ENCODE measurements at regions not wholly inside any gene's neighbourhood (a gene's known extent, or its start where the extent isn't known, plus 50 kb on each side); places are given as distances from the start of the nearest gene placed in this dataset.
A peak's percentile ranks its signal among the peaks of the same experiment; 100 is the strongest.
"Not testable (repeated sequence)": the region's sequence is repeated elsewhere in the genome, so short reads cannot be mapped to it uniquely, and the experiment has no call there.

- no peak for TF ChIP-seq CTCF (IDR thresholded peaks at IDR 0.05; ENCODE audit: low read depth, low read length)
- H3K4me3 ChIP-seq (replicated peaks in 1 of 2; ENCODE audit: low read depth in 2 of 2, low read length in 2 of 2): no peak overlapping the region
- DNase-seq (ENCODE audit: low read depth in 2 of 2): peak in 1 of 2 donors; percentile 25
These were observed 329.6 kb upstream of the SEMA3C start for GRCh38 chr7:81248420-81248819.

- DNase-seq (ENCODE audit: low read depth in 2 of 2); H3K4me3 ChIP-seq (replicated peaks in 1 of 2; ENCODE audit: low read depth in 2 of 2, low read length in 2 of 2): not testable (repeated sequence)
These were observed 328.5 kb upstream of the SEMA3C start for GRCh38 chr7:81247364-81247763.

GRCh38 chr7:81245353-81245752 is 326.5 kb upstream of the SEMA3C start:
- DNase-seq (ENCODE audit: low read depth in 2 of 2): no peak
- no peak overlapping the region for H3K4me3 ChIP-seq (replicated peaks in 1 of 2; ENCODE audit: low read depth in 2 of 2, low read length in 2 of 2)
- no peak for TF ChIP-seq CTCF (IDR thresholded peaks at IDR 0.05; ENCODE audit: low read depth, low read length)

GRCh38 chr7:81244224-81244623 is 325.4 kb upstream of the SEMA3C start:
- DNase-seq (ENCODE audit: low read depth in 2 of 2): peak; percentile 65 to 70
- TF ChIP-seq CTCF (IDR thresholded peaks at IDR 0.05; ENCODE audit: low read depth, low read length): no peak
- H3K4me3 ChIP-seq (replicated peaks in 1 of 2; ENCODE audit: low read depth in 2 of 2, low read length in 2 of 2): no peak overlapping the region

GRCh38 chr7:81236560-81236959 is 317.7 kb upstream of the SEMA3C start:
- DNase-seq (ENCODE audit: low read depth in 2 of 2): no peak
- H3K4me3 ChIP-seq (replicated peaks in 1 of 2; ENCODE audit: low read depth in 2 of 2, low read length in 2 of 2): no peak overlapping the region
- TF ChIP-seq CTCF (IDR thresholded peaks at IDR 0.05; ENCODE audit: low read depth, low read length): no peak

- no peak overlapping the region for H3K4me3 ChIP-seq (replicated peaks in 1 of 2; ENCODE audit: low read depth in 2 of 2, low read length in 2 of 2)
- DNase-seq (ENCODE audit: low read depth in 2 of 2): no peak
- no peak for TF ChIP-seq CTCF (IDR thresholded peaks at IDR 0.05; ENCODE audit: low read depth, low read length)
These were observed 317.1 kb upstream of the SEMA3C start for GRCh38 chr7:81235997-81236396.

- DNase-seq (ENCODE audit: low read depth in 2 of 2): peak; percentile 29 to 42
- no peak for TF ChIP-seq CTCF (IDR thresholded peaks at IDR 0.05; ENCODE audit: low read depth, low read length)
- no peak overlapping the region for H3K4me3 ChIP-seq (replicated peaks in 1 of 2; ENCODE audit: low read depth in 2 of 2, low read length in 2 of 2)
These were observed 316.0 kb upstream of the SEMA3C start for GRCh38 chr7:81234896-81235295.

Measured in cardiac fibroblast (primary cell).